ENCODE measurements at regions not wholly inside any gene's neighbourhood (a gene's known extent, or its start where the extent isn't known, plus 50 kb on each side); places are given as distances from the start of the nearest gene placed in this dataset.

- TF ChIP-seq POLR2AphosphoS5 (IDR thresholded peaks at IDR 0.05; ENCODE audit: insufficient read depth in 1 of 2, low read depth in 1 of 2): peak in 1 of 2 donors; percentile 31
- TF ChIP-seq, protein P1, sequence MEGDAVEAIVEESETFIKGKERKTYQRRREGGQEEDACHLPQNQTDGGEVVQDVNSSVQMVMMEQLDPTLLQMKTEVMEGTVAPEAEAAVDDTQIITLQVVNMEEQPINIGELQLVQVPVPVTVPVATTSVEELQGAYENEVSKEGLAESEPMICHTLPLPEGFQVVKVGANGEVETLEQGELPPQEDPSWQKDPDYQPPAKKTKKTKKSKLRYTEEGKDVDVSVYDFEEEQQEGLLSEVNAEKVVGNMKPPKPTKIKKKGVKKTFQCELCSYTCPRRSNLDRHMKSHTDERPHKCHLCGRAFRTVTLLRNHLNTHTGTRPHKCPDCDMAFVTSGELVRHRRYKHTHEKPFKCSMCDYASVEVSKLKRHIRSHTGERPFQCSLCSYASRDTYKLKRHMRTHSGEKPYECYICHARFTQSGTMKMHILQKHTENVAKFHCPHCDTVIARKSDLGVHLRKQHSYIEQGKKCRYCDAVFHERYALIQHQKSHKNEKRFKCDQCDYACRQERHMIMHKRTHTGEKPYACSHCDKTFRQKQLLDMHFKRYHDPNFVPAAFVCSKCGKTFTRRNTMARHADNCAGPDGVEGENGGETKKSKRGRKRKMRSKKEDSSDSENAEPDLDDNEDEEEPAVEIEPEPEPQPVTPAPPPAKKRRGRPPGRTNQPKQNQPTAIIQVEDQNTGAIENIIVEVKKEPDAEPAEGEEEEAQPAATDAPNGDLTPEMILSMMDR (IDR thresholded peaks at IDR 0.05): no peak
- TF ChIP-seq POLR2A (IDR thresholded peaks at IDR 0.05): no peak
These were observed 151.1 kb upstream of the GSE1 start for GRCh38 chr16:85461814-85462713.

Data from vagina (tissue), 2 donors.